Mesothelial cell of epicardium (in vitro differentiated cells): ENCODE measurements at regions not wholly inside any gene's neighbourhood (a gene's known extent, or its start where the extent isn't known, plus 50 kb on each side); places are given as distances from the start of the nearest gene placed in this dataset.

ENCODE experiments used
- DNase-seq, 2 experiments: peaks; one replicate each; pipeline ENCODE4 v3.0.0; 2021; ENCODE audit warnings: low spot score in 2 of 2; ENCODE audit not compliant: unreplicated experiment in 2 of 2
- H3K27ac Mint-ChIP-seq: 2 replicates; pipeline ENCODE4 v1.8.0; 2021; ENCODE audit warnings: mixed read lengths
- H3K27me3 Mint-ChIP-seq: 2 replicates; pipeline ENCODE4 v1.8.0; 2021; ENCODE audit warnings: low read depth, mixed read lengths
- H3K36me3 Mint-ChIP-seq: 2 replicates; pipeline ENCODE4 v1.8.0; 2021; ENCODE audit warnings: mixed read lengths
- H3K4me1 Mint-ChIP-seq: 2 replicates; pipeline ENCODE4 v1.8.0; 2021; ENCODE audit warnings: mixed read lengths
- H3K4me3 Mint-ChIP-seq: 2 replicates; pipeline ENCODE4 v1.8.0; 2021; ENCODE audit warnings: mild to moderate bottlenecking, moderate library complexity, mixed read lengths
- H3K9me3 Mint-ChIP-seq: 2 replicates; pipeline ENCODE4 v1.8.0; 2021; ENCODE audit warnings: mixed read lengths
- TF ChIP-seq, protein P1 (sequence below): fragments of 200-600 bp; sonication (generic); IDR thresholded peaks from one replicate; pipeline ENCODE4 v1.5.0; 2021; ENCODE audit warnings: antibody characterized with exemption; ENCODE audit not compliant: unreplicated experiment

DNA sequence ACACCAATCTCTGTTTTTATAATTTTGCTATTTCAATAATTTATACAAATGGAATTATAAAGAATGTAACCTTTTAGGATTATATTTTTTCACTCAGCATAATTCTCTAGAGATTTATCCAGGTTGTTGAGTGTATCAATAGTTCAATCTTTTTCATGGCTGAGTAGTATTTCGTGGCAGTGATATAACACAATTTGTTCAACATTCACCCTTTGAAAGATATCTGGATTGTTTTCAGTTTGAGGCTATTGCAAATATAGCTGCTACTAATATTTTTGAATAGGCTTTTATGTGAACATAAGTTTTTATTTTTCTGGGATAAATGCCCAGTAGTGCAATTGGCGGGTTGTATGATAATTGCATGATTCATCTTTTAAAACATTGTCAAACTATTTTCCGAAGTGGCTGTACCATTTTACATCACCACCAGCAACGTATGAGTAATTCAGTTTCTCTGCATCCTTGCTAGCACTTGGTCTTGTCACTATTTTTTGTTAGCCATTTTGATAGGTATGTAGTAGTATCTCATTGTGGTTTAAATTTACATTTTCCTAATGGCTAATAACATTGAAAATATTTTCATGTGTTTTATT is 55.6 kb upstream of the ABCD3 start:
- no peak overlapping the region for H3K4me3 Mint-ChIP-seq
- H3K4me1 Mint-ChIP-seq: no peaks in the 10 kb centered on the region
- H3K27me3 Mint-ChIP-seq: no peaks in the 10 kb centered on the region
- no peak overlapping the region for H3K27ac Mint-ChIP-seq
- DNase-seq: no peak
- H3K9me3 Mint-ChIP-seq: peaks cover 30% of the 10 kb centered on the region
- no peaks in the 10 kb centered on the region for H3K36me3 Mint-ChIP-seq
- TF ChIP-seq, protein P1, sequence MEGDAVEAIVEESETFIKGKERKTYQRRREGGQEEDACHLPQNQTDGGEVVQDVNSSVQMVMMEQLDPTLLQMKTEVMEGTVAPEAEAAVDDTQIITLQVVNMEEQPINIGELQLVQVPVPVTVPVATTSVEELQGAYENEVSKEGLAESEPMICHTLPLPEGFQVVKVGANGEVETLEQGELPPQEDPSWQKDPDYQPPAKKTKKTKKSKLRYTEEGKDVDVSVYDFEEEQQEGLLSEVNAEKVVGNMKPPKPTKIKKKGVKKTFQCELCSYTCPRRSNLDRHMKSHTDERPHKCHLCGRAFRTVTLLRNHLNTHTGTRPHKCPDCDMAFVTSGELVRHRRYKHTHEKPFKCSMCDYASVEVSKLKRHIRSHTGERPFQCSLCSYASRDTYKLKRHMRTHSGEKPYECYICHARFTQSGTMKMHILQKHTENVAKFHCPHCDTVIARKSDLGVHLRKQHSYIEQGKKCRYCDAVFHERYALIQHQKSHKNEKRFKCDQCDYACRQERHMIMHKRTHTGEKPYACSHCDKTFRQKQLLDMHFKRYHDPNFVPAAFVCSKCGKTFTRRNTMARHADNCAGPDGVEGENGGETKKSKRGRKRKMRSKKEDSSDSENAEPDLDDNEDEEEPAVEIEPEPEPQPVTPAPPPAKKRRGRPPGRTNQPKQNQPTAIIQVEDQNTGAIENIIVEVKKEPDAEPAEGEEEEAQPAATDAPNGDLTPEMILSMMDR: no peak

DNA sequence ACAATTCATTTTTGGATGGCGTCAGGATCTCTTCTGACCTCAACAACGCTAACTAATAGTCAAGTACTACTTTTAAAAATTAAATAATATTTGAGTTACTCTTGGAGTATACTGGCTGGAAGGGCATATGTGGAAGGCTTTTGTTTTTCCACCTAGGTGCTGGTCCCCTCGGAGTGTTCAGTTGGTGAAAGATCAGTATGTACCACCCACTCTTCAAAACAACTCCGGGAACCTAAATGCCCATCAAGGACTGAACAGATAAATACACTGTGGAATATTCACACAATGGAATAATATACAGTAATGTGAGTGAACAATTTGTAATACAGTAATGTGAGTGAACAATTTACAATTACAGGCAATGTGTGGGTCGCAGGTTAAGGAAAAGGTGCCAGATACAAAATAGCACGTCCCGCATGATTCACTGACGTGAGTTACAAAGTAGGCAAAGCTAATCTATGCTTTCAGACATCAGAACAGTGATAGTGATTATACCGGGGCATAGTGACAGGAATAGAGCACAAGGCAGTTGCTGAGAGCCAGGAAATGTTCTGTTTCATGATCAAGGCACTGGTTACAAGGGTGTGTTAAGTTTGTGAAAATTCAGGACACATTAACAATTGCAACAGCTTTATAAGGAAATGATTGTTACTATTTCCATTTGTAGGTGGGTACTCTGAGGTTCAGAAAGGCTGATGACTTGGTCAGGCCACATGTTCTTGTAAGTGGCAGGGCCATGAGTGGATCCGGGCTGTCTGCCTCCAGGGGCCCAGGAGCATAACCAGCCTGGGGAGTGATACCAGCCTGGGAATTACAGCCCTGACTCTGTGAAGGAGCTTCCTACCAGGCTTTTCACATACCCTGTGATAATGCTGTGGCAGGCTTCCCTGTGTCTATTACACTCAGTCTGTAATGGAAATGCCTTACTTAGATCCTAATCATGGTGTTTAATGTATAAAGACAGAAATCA is 59.3 kb upstream of the ABCD3 start:
- no peak overlapping the region for H3K4me3 Mint-ChIP-seq
- TF ChIP-seq, protein P1: no peak
- H3K27me3 Mint-ChIP-seq: no peaks in the 10 kb centered on the region
- no peak overlapping the region for H3K27ac Mint-ChIP-seq
- H3K9me3 Mint-ChIP-seq: peaks cover 15% of the 10 kb centered on the region
- H3K36me3 Mint-ChIP-seq: no peaks in the 10 kb centered on the region
- peaks cover 8% of the 10 kb centered on the region for H3K4me1 Mint-ChIP-seq
- DNase-seq: no peak

DNA sequence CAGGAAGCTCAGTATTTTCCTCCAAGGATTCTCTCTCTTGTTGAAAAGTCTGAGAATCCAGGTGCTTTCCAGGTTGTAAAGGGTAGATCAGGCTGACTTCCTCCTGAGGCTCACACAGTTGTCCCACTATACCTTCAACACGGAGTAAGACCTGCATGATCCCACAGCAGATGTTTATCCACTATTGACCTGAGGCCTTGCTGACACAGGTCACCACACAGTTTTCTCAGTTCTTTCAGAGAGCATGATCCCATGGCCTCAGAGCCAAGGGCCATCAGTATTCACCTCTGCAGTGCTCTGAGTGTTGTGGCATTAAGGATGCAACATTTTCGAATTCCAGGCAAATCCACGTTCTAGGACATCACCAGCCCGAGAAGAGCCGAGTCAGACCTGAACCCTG is 60.5 kb upstream of the ABCD3 start:
- TF ChIP-seq, protein P1: no peak
- DNase-seq: no peak
- no peak overlapping the region for H3K4me3 Mint-ChIP-seq
- H3K36me3 Mint-ChIP-seq: no peaks in the 10 kb centered on the region
- no peak overlapping the region for H3K27ac Mint-ChIP-seq
- no peaks in the 10 kb centered on the region for H3K27me3 Mint-ChIP-seq
- peaks cover 6% of the 10 kb centered on the region for H3K9me3 Mint-ChIP-seq
- H3K4me1 Mint-ChIP-seq: peaks cover 8% of the 10 kb centered on the region

DNA sequence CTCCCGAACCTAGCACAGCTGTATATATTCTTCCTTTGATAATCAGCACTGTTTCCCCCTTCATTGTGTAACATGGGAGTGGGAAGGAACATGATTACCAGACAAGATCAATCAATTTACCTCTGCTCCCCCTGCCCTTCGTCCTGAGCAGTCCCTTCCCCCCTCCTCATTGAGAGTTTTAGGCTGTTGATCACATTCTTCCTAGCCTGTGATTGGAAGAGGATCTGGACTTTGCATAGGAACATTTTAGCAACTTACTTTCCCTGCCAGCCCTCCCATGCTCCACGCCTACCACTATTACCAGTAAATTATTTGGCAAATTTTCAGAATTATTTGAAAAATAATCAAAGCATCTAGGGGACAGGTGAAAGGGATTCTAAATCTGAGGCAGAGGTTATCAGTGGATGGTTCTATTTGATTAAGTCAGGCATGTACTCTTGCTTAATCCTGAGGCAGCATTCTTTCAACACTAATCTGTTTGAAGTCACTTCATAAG is 62.7 kb upstream of the ABCD3 start:
- H3K27me3 Mint-ChIP-seq: no peaks in the 10 kb centered on the region
- H3K27ac Mint-ChIP-seq: no peak overlapping the region
- H3K4me1 Mint-ChIP-seq: peaks cover 8% of the 10 kb centered on the region
- no peak for DNase-seq
- no peaks in the 10 kb centered on the region for H3K9me3 Mint-ChIP-seq
- no peak overlapping the region for H3K4me3 Mint-ChIP-seq
- H3K36me3 Mint-ChIP-seq: no peaks in the 10 kb centered on the region
- TF ChIP-seq, protein P1: no peak

DNA sequence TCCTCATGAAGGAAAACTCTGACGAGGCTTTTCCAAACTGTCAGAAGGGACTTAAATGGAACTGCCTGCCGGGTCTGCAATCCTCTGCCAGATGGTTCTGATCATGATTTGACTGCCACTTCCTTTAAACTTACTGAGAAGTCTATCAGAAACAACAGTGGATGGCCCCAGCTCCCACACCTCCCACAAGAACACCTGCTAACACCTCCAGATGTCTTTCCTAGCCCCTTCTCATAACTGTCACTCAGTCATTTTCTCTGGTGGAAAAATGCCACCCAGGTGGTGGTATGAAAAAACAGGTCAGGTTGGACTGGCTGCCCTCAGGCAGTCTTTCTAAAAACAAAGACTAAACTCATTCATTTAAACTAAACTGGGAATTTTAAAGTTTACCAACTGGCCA is 66.7 kb upstream of the ABCD3 start:
- peaks cover 8% of the 10 kb centered on the region for H3K4me1 Mint-ChIP-seq
- H3K4me3 Mint-ChIP-seq: no peak overlapping the region
- peaks cover 8% of the 10 kb centered on the region for H3K9me3 Mint-ChIP-seq
- no peaks in the 10 kb centered on the region for H3K36me3 Mint-ChIP-seq
- TF ChIP-seq, protein P1: no peak
- no peaks in the 10 kb centered on the region for H3K27me3 Mint-ChIP-seq
- no peak for DNase-seq
- no peak overlapping the region for H3K27ac Mint-ChIP-seq
